ENCODE measurements at regions not wholly inside any gene's neighbourhood (a gene's known extent, or its start where the extent isn't known, plus 50 kb on each side); places are given as distances from the start of the nearest gene placed in this dataset.
"Not testable (repeated sequence)": the region's sequence is repeated elsewhere in the genome, so short reads cannot be mapped to it uniquely, and the experiment has no call there.

DNA sequence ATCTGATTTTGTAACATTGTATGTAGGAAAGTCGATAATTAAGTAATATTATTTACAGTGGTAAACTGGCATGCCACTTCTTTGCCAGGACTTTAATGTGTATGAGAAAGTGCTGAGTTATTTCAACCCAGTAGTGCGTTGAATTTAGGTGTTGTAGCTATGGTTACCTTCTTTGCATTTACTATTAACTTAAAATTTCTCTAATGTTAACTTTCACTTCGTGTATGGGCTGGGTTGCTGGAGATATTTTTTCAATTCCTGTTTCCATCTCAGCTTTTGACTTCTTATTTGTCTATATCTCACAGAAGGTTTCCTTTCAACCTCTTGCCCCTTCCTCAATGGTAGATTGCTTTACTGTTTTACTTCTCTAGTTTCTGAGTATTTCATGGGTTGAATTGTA, 1345.6 kb downstream of the FSCB start:
- DNase-seq (ENCODE audit: extremely low spot score, insufficient read length, low read depth) (no peak), FAIRE-seq (peak; percentile 64)

DNA sequence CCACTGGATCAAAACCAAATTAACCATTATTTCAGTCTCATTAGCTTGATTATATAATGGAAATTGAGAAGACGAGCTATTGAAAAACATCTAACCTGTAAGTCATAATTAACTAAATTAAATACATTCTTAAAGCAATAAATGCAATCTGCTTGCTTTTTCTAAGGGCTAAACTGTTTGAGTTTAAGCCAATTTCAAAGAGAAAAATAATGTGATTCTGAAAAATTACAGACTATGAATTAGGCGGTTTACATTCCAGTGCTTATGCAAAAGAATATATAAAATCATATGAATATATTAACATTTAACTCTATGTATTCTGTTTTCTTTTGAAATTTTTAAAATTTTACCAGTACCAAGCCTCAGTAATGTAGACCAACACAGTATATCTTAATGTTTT, 1349.4 kb downstream of the FSCB start:
- DNase-seq (ENCODE audit: extremely low spot score, insufficient read length, low read depth) (no peak), FAIRE-seq (no peak)

DNA sequence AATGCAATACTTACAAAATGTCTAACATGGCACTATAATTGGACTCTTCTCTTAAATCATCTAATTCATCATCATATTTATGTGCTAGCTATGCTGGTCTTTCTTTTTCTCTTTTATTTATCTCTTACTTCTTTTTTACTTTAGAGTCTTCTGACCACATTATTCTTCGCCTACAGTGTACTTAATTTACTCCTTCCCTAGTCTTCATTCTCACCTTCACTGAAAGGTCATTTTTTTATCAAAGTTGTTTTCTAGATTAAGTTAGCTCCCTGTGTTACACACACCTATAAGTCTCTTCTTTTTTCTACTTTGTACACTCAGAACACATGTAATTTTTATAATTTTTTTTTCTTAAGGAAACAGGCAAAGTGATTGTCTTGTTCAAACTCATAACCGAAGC, 1351.2 kb downstream of the FSCB start:
- no peak for DNase-seq (ENCODE audit: extremely low spot score, insufficient read length, low read depth)
- no peak for FAIRE-seq

DNA sequence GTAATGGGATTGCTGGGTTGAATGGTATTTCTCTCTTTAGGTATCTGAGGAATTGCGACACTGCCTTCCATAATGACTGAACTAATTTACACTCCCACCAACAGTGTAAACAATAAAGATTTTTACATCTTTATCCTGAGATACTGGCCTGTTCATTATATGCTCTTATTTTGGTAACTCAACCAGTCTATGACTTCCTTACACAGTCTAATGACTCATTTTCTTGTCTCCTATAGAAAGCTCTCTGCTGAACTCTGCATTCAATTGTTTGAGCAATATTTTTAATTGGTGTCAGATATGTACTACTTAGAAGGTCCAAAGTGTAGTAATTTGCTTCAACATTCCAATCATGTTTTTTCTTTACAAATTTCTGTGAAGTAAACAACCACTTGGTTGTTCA, 1351.8 kb downstream of the FSCB start:
- no peak for DNase-seq (ENCODE audit: extremely low spot score, insufficient read length, low read depth)
- no peak for FAIRE-seq

DNA sequence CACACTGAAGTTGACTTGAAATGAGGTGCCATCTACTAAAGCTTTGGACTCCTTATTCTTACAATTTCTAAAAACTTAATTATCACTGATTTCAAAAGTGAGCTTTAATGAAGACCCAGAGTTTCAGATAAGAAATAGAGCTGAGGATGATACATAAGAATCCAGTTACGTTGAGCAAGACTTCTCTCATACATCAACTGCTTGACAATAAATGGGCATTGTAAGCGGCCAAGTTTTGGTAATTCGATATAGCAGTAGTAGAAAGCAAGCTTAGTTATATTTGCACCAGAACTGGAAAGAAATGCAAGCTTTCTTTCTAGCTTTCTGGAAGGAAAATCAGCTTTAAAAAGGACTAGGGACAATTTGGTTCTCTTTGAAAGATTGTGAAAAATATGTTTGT, 1359.6 kb downstream of the FSCB start:
- DNase-seq (ENCODE audit: extremely low spot score, insufficient read length, low read depth) = no peak

DNA sequence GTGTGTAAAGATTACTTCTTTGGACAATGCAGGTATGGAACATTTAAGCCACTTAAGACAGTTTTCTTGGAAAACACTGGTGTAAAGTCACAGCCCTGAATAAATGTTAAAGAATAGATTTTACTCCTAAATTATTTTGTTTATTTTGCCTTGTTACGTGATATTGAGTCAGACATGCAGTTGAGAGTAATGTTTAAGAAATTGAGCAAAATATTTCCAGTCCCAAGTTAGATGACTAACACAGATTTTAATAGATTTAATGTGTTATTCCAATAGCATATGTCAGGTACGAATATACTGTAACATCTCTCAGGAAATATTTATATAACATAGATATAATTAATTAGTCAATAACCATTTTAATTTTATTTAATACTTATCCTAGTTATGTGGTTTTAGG, 1361.7 kb downstream of the FSCB start:
- no peak for FAIRE-seq
- no peak for DNase-seq (ENCODE audit: extremely low spot score, insufficient read length, low read depth)

More for the DNA sequence above, 1359.6 kb downstream of the FSCB start:
- no peak for FAIRE-seq

DNA sequence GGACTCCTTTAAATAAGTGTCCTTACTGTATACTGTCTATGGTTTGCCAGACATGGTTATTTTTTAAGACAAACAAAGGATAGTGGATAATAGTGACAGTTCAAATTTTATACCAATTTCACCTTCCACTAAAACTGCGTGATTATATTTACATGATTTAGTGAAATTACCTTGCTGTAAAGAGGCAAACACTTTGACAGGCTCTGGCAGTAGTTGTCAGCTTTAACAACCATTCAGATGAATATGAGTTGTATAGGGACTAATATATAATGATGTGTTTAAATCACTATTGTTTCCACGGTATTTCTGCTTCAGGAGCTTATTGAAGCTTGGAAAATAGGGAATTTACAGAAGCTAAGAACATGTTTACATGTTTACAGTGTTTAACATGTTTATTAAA, 1364.0 kb downstream of the FSCB start:
- FAIRE-seq = no peak
- DNase-seq (ENCODE audit: extremely low spot score, insufficient read length, low read depth) = no peak

DNA sequence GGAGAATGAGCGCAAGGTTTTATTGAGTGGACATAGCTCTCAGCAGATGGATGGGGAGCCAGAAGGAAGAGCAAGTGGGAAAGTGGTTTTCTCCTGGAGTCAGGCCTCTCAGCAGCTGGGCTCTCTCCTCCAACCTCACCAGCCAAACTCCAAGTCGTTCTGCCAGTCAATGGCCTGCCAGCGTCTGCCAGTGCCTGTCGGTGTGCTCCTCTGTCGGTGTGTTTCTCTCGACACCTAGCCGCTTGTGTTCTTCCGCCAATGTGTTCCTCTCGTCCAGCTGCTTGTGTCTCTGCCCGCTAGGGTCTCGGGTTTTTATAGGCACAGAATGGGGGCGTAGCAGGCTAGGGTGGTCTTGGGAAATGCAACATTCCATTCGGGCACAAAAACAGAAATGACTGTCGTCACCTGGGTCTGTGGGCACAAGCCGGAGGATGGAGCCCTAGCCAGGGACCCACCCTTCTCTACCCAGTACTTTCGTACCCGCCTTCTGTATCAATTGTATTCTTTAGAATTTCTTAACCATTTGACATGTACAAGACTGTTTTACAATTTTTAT, 1365.4 kb downstream of the FSCB start:
- no peak for FAIRE-seq
- DNase-seq (ENCODE audit: extremely low spot score, insufficient read length, low read depth) = no peak

DNA sequence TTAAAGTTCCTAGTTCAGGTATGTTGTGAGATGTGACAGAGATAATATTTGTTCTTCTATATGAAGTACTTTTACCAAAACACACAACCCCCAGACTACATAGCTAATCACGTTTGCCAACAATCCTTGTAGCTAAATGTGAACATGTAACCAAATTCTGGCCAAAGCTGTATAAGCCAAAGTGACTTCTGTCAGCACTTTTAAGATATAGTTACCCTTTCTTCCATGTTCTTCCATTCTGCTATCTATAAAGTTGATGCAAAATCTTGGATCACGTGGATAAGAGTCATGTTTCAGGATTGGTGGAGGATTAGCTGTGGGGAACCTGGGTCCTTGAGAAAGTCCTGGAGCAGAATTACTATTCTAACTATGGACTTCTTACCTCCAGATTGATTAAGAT, 1366.6 kb downstream of the FSCB start:
- FAIRE-seq = no peak
- no peak for DNase-seq (ENCODE audit: extremely low spot score, insufficient read length, low read depth)

DNA sequence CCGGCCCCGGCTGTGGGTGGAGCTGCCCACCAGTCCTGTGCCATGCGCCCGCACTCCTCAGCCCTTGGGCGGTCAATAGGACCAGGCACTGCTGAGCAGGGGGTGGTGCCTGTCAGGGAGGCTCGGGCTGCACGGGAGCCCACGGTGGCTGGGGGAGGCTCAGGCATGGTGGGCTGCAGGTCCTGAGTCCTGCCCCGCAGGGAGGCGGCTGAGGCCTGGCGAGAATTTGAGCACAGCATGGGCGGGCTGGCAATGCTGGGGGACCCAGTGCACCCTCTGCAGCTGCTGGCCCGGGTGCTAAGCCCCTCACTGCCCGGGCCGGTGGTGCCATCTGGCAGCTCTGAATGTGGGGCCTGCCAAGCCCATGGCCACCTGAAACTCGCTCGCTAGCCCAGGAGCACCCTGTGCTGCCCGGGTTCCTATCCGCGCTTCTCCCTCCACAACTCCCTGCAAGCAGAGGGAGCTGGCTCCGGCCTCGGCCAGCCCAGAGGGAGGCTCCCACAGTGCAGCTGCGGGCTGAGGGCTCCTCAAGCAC, 1371.1 kb downstream of the FSCB start:
- FAIRE-seq = no peak
- no peak for DNase-seq (ENCODE audit: extremely low spot score, insufficient read length, low read depth)

DNA sequence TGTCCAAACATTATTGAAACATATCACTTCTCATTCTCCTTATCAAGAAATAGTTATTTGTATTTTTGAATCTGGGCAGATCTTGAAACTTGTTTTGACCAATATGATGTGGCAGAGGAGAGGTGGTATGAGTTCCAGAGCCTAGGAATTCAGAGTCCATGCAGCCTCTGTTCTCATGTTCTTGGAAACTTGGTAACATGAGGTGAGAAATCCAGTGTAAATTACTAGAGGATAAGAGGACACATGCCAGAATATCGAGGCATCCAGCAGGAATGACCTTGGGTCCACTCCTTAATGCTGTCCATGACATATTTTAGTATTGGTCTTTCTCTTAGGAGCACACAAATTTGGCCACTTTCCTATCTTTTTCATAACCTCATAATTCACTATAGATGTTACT, 1374.6 kb downstream of the FSCB start:
- no peak for FAIRE-seq
- DNase-seq (ENCODE audit: extremely low spot score, insufficient read length, low read depth) = no peak

DNA sequence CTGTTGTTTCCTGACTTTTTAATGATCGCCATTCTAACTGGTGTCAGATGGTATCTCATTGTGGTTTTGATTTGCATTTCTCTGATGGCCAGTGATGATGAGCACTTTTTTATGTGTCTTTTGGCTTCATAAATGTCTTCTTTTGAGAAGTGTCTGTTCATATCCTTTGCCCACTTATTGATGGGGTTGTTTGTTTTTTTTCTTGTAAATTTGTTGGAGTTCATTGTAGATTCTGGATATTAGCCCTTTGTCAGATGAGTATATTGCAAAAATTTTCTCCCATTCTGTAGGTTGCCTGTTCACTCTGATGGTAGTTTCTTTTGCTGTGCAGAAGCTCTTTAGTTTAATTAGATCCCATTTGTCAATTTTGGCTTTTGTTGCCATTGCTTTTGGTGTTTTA, 1378.7 kb downstream of the FSCB start:
- not testable (repeated sequence) for DNase-seq (ENCODE audit: extremely low spot score, insufficient read length, low read depth); FAIRE-seq

DNA sequence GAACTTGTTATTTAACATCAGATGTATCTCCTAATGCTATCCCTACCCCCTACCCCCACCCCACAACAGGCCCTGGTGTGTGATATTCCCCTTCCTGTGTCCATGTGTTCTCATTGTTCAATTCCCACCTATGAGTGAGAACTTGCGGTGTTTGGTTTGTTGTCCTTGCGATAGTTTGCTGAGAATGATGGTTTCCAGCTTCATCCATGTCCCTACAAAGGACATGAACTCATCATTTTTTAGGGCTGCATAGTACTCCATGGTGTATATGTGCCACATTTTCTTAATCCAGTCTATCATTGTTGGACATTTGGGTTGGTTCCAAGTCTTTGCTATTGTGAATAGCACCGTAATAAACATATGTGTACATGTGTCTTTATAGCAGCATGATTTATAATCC, 1379.2 kb downstream of the FSCB start:
- not testable (repeated sequence) for DNase-seq (ENCODE audit: extremely low spot score, insufficient read length, low read depth); FAIRE-seq

DNA sequence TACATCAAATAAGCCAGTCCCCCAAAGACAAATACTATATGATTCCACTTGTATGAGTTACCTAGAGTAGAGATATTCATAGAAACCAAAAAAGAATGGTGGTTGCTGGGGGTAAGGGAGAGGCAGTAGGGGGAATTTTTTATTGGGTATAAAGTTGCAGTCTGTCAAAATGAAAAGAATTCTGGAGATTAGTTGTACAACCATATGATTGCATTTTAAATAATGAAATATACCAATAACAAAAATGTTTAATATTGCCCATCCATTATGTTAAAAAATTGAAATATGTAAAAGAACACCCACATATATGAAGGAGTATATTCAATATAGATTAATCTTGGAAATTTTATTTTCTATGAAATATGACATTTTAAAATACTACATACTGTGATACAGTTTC, 1383.5 kb downstream of the FSCB start:
- FAIRE-seq (no peak), DNase-seq (ENCODE audit: extremely low spot score, insufficient read length, low read depth) (no peak)

DNA sequence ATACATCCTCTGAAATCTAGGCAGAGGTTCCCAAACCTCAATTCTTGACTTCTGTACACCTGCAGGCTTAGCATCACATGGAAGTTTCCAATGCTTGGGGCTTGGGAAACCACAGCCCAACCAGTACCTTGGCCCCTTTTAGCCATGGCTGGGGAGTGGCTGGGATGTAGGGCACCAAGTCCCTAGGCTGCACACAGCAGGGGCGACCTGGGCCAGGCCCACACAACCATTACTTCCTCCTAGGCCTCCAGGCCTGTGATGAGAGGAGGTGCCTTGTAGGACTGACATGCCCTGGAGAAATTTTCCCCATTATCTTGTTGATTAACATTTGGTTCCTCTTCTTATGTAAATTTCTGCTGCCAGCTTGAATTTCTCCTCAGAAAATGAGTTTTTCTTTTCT, 1387.4 kb downstream of the FSCB start:
- no peak for DNase-seq (ENCODE audit: extremely low spot score, insufficient read length, low read depth)
- FAIRE-seq = no peak

DNA sequence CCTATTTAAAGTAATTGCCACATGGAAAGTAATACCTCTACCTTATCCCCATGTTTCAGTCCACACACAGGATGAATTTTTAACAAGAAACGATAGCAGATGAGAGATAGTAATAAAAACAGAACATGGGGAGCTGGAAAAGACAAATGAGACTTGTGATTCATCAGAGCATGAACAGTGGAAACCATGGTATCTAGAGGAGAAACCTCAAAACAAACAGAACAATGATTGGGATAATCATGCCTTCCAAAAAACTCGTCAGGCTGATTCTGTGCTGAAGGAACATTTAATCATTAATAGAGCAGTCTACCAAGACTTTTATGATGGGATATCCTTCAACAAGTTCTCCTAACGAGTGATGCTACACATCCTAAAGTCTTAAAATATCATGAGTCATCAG, 1390.7 kb downstream of the FSCB start:
- no peak for DNase-seq (ENCODE audit: extremely low spot score, insufficient read length, low read depth)
- FAIRE-seq = no peak

DNA sequence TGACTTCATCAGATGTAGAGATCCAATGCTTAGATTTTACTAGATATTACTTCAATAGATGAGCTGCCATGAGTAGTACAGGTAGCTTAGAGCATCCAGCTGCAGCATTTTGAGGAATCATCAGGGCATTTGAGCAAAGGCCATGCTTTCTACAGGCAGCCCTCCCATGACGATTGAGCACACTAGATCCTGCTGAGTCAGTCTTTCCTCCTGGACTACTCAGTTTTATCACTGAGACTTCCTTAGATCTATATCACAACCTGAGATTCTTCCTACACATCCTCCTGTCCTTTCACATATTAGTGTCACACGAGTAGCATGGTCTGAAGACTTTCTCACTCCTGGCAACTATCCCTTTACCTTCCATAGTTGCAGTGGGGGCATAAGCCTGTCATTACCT, 1401.8 kb downstream of the FSCB start:
- DNase-seq (ENCODE audit: extremely low spot score, insufficient read length, low read depth) = no peak
- FAIRE-seq = no peak

DNA sequence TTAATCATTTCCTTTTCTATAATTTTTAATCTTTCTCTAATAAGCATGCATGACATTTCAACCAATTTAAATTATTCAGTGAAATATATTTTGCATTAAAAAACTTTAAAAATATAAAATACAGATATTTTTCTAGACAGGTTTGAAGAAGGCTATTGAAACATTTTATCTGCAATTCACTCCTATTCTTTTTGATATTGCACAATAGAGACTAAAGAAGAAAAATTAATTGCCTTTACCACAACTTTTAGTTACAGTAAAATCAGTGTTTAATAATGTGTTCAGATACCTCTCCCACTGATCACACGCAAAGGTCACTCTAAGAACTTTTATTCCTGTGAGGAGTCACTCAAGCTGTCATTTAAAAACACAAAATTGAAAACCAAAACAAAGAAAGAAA, 1416.7 kb downstream of the FSCB start:
- no peak for FAIRE-seq
- no peak for DNase-seq (ENCODE audit: extremely low spot score, insufficient read length, low read depth)

DNA sequence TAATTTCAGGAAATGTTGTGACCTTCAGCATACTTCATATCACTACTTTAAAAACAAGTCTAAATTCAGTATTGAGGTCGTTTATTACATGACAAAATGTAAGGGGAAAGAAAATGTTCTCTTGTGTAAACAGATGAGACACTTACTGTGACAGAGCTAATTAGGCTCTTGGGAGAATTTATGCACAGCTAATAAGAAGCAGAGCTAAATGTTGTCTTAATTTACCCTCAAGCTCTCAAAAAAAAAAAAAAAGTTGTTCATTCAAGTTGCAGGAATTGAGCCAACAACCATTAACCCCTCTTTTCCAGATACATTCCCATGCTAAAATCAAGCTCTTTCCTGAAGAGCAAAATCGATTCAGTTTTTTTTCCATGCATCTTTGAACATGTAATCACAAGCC, 1419.4 kb downstream of the FSCB start:
- DNase-seq (ENCODE audit: extremely low spot score, insufficient read length, low read depth) (no peak), FAIRE-seq (no peak)

DNA sequence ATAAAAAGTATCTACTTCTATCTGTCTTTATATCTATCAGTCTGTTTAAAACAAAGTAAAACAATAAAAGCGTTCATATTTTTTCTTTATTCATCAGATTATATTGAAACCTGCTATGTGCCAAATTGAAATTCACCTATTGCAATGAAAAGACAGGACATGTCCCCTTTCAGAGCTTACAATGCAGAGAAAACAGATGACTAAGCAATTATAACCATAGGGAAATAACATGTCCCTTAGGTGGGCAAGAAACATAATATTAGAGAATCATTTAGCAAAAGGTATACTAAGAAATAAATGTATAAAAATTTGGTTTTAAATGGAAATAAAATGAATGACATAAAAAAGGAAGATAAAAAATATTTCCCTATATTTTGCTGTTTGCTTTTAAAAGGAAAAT, 1421.3 kb downstream of the FSCB start:
- FAIRE-seq (no peak), DNase-seq (ENCODE audit: extremely low spot score, insufficient read length, low read depth) (no peak)

DNA sequence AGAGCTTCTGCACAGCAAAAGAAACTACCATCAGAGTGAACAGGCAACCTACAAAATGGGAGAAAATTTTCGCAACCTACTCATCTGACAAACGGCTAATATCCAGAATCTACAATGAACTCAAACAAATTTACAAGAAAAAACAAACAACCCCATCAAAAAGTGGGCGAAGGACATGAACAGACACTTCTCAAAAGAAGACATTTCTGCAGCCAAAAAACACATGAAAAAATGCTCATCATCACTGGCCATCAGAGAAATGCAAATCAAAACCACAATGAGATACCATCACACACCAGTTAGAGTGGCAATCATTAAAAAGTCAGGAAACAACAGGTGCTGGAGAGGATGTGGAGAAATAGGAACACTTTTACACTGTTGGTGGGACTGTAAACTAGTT, 1439.7 kb downstream of the FSCB start:
- not testable (repeated sequence) for DNase-seq (ENCODE audit: extremely low spot score, insufficient read length, low read depth); FAIRE-seq

DNA sequence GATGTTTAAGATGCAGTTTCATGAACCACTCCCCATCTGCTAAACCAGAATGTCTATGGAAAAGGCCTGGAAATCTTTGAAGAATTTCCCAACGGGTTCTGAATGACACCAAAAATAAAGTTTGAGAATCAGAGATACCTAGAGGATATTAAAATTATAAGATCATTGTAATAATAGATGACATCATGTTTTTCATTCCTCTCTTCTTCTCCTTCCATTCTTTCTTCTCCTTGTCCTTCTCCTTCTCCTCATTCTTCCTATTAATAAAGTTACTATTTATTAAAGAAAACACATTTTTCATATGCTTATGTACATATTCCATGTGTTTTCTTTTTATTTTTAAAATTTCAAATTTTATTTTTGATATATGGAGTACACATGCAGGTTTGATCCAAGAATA, 1449.4 kb downstream of the LRFN5 start:
- no peak for DNase-seq (ENCODE audit: extremely low spot score, insufficient read length, low read depth)
- FAIRE-seq = no peak

DNA sequence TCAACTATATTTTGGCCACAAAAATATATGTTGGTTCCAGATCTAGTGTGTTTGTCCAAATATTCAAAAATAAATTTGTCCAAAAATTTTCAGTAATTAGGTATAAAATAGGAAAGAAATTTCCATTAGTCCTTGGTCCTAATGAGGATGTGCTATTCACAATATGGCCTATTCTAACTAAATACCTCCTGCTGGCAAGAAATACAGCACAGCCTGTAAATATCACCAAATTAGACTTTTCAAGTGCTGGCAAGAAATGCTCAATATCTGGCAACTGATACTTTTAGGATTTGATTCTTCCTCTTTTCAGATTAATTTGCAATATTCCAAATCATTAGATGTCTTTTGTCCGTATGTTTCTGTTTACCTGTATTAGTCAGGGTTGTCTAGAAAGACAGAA, 1446.2 kb downstream of the LRFN5 start:
- DNase-seq (ENCODE audit: extremely low spot score, insufficient read length, low read depth) = no peak
- FAIRE-seq = no peak

Measured in GM18507 (cell line).